HL-60 (cell line): ENCODE measurements at regions not wholly inside any gene's neighbourhood (a gene's known extent, or its start where the extent isn't known, plus 50 kb on each side); places are given as distances from the start of the nearest gene placed in this dataset.

Experiments
- CTCF ChIP-seq: IDR thresholded peaks from one replicate; pipeline ENCODE4 v1.5.1; 2011; ENCODE audit warnings: low read length, control low read depth, inconsistent platforms; ENCODE audit not compliant: insufficient read depth
- GABPA ChIP-seq: IDR thresholded peaks from 2 replicates; pipeline ENCODE4 v1.6.1; 2012; ENCODE audit warnings: low read depth
- POLR2AphosphoS5 ChIP-seq: IDR thresholded peaks from 2 replicates; pipeline ENCODE4 v1.6.1; 2012; ENCODE audit warnings: low read depth
- REST ChIP-seq: IDR thresholded peaks from 2 replicates; pipeline ENCODE4 v1.6.1; 2012; ENCODE audit warnings: low read depth; ENCODE audit not compliant: insufficient replicate concordance
- SPI1 ChIP-seq: IDR thresholded peaks from 2 replicates; pipeline ENCODE4 v1.6.1; 2012; ENCODE audit warnings: low read depth, mild to moderate bottlenecking, borderline replicate concordance

GRCh38 chr5:10834695-10835094 is 73.7 kb upstream of the DAP start:
- TF ChIP-seq CTCF (no peak), GABPA (no peak), REST (no peak), POLR2AphosphoS5 (no peak), SPI1 (no peak)
